Colon (tissue), 2 donors: ENCODE measurements at regions not wholly inside any gene's neighbourhood (a gene's known extent, or its start where the extent isn't known, plus 50 kb on each side); places are given as distances from the start of the nearest gene placed in this dataset.

ENCODE experiments used
- FAIRE-seq: peaks from 2 replicates; lab custom pipeline; 2012; peaks lifted over from hg19 to GRCh38; lab: Jason Lieb, UNC
- donor health status: control.
- donor health status: control.

- no peak for FAIRE-seq
These were observed 86.2 kb downstream of the TLR5 start for GRCh38 chr1:223056802-223057201.

- FAIRE-seq, result no peak
These were observed 85.4 kb downstream of the TLR5 start for GRCh38 chr1:223057569-223058093.
